ENCODE measurements at regions not wholly inside any gene's neighbourhood (a gene's known extent, or its start where the extent isn't known, plus 50 kb on each side); places are given as distances from the start of the nearest gene placed in this dataset.

DNA sequence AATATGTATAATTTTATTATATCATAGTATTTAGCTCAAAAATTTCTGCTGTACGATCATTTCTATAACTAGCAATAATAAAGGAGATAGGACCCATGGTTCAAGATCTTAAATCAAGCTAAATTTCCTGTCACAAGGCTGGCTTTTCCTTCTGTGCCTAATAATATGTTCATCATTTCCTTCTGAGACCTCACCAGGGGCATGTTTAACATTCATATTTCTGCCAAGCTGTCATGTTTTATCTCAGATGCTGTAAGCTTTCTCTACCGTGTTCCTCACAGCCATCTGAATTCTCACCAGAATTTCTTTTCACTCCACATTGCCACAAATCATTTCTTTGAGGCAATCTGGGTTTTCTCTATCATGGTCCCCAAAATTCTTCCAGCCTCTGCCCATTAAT is 482.3 kb upstream of the SGCG start:
- TF ChIP-seq, protein P1, sequence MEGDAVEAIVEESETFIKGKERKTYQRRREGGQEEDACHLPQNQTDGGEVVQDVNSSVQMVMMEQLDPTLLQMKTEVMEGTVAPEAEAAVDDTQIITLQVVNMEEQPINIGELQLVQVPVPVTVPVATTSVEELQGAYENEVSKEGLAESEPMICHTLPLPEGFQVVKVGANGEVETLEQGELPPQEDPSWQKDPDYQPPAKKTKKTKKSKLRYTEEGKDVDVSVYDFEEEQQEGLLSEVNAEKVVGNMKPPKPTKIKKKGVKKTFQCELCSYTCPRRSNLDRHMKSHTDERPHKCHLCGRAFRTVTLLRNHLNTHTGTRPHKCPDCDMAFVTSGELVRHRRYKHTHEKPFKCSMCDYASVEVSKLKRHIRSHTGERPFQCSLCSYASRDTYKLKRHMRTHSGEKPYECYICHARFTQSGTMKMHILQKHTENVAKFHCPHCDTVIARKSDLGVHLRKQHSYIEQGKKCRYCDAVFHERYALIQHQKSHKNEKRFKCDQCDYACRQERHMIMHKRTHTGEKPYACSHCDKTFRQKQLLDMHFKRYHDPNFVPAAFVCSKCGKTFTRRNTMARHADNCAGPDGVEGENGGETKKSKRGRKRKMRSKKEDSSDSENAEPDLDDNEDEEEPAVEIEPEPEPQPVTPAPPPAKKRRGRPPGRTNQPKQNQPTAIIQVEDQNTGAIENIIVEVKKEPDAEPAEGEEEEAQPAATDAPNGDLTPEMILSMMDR (IDR thresholded peaks at IDR 0.05; ENCODE audit: low read depth, low read length): no peak
- no peak for DNase-seq (ENCODE audit: low read depth in 2 of 2)
- no peak overlapping the region for H3K4me3 ChIP-seq (replicated peaks in 1 of 2; ENCODE audit: low read depth in 2 of 2, low read length in 2 of 2)

DNA sequence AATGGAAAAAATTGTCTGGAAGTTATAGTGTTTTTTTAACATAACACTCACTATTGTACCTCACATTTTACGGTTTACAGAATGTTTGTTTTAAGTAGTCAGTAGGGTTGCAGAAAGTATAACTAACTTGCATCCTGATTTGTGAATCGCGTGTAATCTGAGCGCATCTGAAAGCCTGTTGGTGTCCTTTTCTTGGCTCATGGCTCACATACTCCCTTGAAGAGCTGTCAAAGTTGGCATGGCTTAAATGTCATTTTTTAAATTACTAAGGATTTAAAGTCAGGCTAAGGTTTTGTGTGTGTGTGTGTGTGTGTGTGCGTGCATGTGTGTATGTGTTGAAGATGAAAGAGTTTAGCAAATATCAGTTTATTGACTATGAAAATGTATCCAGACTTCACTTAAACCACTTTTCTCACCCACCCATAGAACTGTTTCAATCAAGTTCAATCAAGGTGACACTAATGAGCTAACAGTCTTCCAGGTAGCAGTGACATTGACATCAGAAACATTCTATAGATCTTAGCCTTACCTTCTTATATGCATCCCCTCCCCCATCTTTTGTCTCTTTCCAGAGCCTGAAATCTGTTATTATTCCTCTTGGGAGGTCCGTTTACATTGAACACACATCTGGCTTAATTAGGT is 480.4 kb upstream of the SGCG start:
- no peak overlapping the region for H3K4me3 ChIP-seq (replicated peaks in 1 of 2; ENCODE audit: low read depth in 2 of 2, low read length in 2 of 2)
- no peak for DNase-seq (ENCODE audit: low read depth in 2 of 2)
- TF ChIP-seq, protein P1 (IDR thresholded peaks at IDR 0.05; ENCODE audit: low read depth, low read length): no peak

DNA sequence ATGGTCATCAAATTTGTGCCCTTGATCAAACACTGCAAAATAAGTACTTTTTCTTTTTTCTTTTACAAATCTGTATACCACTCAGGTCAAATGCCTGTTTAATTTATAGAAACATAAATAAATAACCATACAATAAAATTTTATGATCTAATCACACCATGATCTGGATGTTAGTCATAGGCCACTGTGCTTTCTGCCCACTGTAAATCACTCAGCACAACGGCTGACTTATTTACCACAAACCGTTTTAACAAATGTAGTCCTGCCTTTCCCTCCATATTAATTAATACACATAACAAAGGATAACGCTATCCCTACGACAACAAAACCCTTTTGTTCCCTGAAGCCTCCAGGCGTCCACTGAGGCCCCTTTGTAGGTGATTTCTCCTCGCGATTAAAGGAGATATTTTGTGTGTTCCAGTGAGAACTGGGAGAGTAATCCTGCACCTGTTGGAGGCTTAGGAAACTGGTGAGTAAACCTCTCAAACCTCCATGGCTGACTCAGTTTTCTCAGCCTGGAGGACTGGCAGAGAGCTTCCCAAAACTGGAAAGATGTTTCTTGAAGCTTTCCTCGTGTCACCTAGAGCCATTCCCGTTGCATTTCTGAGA is 477.1 kb upstream of the SGCG start:
- H3K4me3 ChIP-seq (replicated peaks in 1 of 2; ENCODE audit: low read depth in 2 of 2, low read length in 2 of 2): no peak overlapping the region
- TF ChIP-seq, protein P1 (IDR thresholded peaks at IDR 0.05; ENCODE audit: low read depth, low read length): no peak
- DNase-seq (ENCODE audit: low read depth in 2 of 2): no peak

DNA sequence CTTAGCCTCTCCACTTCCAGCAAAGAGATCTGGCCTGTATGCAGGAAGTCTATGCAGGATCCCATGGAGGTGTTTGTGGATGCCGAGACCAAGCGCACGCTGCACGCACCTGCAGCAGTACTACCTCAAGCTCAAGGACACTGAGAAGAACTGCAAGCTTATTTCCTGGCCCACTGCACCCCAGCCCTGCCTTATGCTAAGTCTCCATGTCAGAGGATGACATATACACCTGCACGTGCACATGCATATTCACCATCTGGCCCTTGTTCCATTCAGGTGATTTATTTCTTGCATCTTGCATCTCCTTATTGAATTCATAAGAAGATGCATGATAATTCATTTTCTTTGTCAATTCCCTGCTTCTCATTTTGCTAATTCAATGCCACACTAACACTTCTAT is 472.8 kb upstream of the SGCG start:
- TF ChIP-seq, protein P1 (IDR thresholded peaks at IDR 0.05; ENCODE audit: low read depth, low read length): no peak
- H3K4me3 ChIP-seq (replicated peaks in 1 of 2; ENCODE audit: low read depth in 2 of 2, low read length in 2 of 2): no peak overlapping the region
- no peak for DNase-seq (ENCODE audit: low read depth in 2 of 2)

DNA sequence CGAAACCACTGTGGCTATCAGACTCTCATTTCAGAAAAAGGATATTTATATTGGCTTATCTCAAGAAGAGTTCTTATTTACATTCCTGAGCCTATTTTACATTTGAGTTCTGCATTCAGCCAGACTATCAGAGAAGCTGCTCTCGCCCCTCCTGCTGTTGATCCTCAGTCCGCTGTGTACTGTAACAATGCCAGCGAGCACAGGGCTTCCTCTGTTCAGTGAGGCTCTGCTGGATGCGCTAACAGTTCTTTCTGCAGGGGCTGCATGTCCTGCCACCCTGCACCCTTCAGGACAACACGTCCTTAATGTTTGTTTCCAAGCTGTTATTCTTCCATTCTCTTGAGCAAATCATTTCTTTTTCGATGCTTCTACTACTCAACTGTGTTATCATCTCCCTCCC is 463.7 kb upstream of the SGCG start:
- TF ChIP-seq, protein P1 (IDR thresholded peaks at IDR 0.05; ENCODE audit: low read depth, low read length): no peak
- H3K4me3 ChIP-seq (replicated peaks in 1 of 2; ENCODE audit: low read depth in 2 of 2, low read length in 2 of 2): no peak overlapping the region
- no peak for DNase-seq (ENCODE audit: low read depth in 2 of 2)

DNA sequence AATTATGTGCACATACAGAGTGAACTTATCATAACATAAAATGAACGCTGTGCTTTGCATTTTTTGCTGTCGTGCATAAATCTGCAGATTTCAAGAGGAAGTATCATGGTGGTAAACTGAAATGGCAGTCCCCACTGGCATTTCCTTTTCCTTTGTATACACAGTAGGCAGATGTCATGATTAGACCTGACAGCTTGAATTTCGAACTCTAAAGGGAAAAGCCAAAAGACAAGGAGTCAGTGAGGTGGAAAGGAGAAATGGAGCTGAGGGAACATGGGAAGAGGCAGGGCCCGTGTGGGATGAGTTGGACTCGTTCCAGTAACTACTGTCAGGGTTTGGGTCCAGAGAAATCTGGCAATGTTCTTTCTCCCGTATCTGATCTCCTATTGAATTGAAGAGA is 454.1 kb upstream of the SGCG start:
- no peak for DNase-seq (ENCODE audit: low read depth in 2 of 2)
- TF ChIP-seq, protein P1 (IDR thresholded peaks at IDR 0.05; ENCODE audit: low read depth, low read length): no peak

More for the DNA sequence above, 454.1 kb upstream of the SGCG start:
- H3K4me3 ChIP-seq (replicated peaks in 1 of 2; ENCODE audit: low read depth in 2 of 2, low read length in 2 of 2): no peak overlapping the region
